ENCODE measurements at regions not wholly inside any gene's neighbourhood (a gene's known extent, or its start where the extent isn't known, plus 50 kb on each side); places are given as distances from the start of the nearest gene placed in this dataset.

DNA sequence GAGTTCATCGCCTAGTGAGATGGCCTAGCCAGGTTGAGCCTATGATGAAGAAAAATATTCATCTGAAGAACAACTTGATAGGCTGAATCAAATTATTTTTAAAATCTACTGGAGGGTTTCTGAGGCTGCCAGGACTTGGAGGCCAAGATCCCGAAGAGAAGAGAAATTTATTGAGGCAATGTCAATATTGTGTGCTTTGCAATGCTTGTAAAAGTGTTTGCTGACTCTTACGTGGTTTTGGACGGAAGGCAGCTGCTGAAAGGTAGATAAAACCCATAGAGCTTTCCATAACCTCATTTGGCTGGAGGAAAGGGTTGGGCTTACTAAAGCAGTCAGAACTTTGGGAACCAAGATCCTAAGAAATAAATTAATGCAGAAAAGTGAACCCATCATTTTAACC, 361.0 kb upstream of the IL12A start:
- Histone ChIP-seq H3K4me1 (no peaks in the 10 kb centered on the region), H3K4me3 (no peak overlapping the region), H3K27ac (no peak overlapping the region), H3K36me3 (no peaks in the 10 kb centered on the region), H3K27me3 (no peaks in the 10 kb centered on the region), H3K9me3 (no peaks in the 10 kb centered on the region)
- TF ChIP-seq, protein P1, sequence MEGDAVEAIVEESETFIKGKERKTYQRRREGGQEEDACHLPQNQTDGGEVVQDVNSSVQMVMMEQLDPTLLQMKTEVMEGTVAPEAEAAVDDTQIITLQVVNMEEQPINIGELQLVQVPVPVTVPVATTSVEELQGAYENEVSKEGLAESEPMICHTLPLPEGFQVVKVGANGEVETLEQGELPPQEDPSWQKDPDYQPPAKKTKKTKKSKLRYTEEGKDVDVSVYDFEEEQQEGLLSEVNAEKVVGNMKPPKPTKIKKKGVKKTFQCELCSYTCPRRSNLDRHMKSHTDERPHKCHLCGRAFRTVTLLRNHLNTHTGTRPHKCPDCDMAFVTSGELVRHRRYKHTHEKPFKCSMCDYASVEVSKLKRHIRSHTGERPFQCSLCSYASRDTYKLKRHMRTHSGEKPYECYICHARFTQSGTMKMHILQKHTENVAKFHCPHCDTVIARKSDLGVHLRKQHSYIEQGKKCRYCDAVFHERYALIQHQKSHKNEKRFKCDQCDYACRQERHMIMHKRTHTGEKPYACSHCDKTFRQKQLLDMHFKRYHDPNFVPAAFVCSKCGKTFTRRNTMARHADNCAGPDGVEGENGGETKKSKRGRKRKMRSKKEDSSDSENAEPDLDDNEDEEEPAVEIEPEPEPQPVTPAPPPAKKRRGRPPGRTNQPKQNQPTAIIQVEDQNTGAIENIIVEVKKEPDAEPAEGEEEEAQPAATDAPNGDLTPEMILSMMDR (IDR thresholded peaks at IDR 0.05): no peak
- 52 to 60% methylated on average over 4 of the region's 4 CpGs for WGBS, 2 donors
- no peak for DNase-seq
- intact Hi-C loops (cut with DNase I): loop anchor here in 3 of 10 donors (10.0 kb wide), 1 partner anchor 107 kb away; no protein-coding TSS in a partner anchor
- ATAC-seq: no peak

DNA sequence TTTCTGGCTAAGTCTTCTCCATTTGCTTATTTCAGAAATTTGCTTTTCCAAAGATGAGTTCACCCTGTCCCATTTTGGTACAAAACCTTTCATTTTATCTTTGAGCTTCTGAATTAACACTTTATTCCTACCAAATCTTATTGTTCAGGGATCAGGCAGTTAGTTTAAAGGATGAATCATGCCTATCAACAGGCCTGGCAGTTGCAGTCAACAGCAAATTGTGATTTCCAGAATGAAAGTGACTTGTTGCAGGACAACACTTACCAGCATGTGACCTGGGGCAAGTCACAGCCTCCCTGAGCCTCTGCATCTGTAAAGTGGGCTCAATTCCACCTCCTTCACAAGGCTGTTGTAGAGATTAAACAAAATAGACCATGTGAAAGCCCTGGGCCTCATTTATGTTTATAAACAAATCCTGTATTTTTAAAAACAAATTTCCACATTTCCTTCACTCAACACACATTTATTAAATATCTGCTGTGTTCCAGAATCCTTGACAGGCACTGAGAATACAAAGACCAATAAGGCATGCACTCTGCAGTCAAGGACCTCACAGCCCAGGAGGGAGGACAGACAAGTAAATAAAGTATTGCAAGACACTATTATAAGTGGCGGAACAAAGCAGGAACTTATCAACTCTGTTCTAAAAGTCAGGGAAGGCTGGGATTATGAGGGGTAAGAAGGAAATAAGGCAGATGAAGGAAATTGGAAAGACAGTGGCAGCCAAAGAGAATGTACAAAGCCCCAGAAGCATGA, 359.1 kb upstream of the IL12A start:
- Histone ChIP-seq H3K4me1 (no peaks in the 10 kb centered on the region), H3K4me3 (no peak overlapping the region), H3K27ac (no peak overlapping the region), H3K9me3 (no peaks in the 10 kb centered on the region), H3K36me3 (no peaks in the 10 kb centered on the region), H3K27me3 (no peaks in the 10 kb centered on the region)
- DNase-seq: no peak
- no peak for ATAC-seq
- 87 to 93% methylated on average over 1 of the region's 1 CpG for WGBS, 2 donors
- TF ChIP-seq, protein P1 (IDR thresholded peaks at IDR 0.05): no peak
- intact Hi-C loops (cut with DNase I): loop anchor here in 3 of 10 donors (10.0 kb wide), 1 partner anchor 105 kb away; no protein-coding TSS in a partner anchor

DNA sequence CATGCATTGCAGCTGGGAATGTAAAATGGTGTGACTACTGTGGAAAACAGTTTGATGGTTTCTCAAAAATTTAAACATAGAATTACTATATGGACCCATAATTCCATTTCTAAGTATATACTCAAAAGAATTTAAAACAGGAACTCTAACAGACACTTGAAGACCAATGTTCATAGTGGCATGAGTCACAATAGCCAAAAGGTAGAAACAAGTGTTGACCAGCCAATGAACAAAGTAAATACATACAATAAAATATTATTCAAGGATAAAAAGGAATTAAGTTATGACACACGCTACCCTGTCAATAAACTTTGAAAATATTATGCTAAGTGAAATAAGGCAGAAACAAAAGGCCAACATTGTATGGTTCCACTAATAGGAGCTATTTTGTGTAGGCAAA, 357.4 kb upstream of the IL12A start:
- no peak for DNase-seq
- H3K4me3 ChIP-seq: no peak overlapping the region
- no peaks in the 10 kb centered on the region for H3K9me3 ChIP-seq
- no peak for ATAC-seq
- no peak overlapping the region for H3K27ac ChIP-seq
- 95 to 96% methylated on average over 1 of the region's 1 CpG for whole genome bisulfite sequencing, 2 donors
- TF ChIP-seq, protein P1 (IDR thresholded peaks at IDR 0.05): no peak
- no peaks in the 10 kb centered on the region for H3K36me3 ChIP-seq
- intact Hi-C loops (cut with DNase I): no loop called here
- no peaks in the 10 kb centered on the region for H3K4me1 ChIP-seq
- no peaks in the 10 kb centered on the region for H3K27me3 ChIP-seq

DNA sequence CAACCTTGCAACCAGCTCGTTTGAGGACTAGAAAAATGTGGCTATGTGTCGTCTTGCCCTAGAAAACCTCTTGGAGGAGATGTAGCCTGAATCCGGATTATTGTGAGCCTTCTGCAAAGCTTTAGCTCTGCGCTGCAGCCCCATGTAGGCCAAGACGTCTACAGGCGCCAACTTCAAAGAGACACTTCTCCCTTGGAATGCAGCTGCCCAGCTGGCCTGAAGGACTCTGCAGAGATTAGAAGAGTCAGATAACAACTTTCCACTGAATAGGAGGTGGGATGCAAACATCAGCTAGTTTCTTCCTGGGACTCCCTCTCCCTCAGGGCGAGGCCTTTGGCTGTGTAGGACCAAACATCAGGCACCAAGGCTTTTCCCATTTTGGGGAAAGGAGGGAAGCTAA, 356.5 kb upstream of the IL12A start:
- intact Hi-C loops (cut with DNase I): no loop called here
- H3K4me3 ChIP-seq: no peak overlapping the region
- TF ChIP-seq, protein P1 (IDR thresholded peaks at IDR 0.05): no peak
- H3K27me3 ChIP-seq: no peaks in the 10 kb centered on the region
- no peaks in the 10 kb centered on the region for H3K4me1 ChIP-seq
- 77 to 84% methylated on average over 7 of the region's 7 CpGs for WGBS, 2 donors
- H3K9me3 ChIP-seq: no peaks in the 10 kb centered on the region
- ATAC-seq (no peak), DNase-seq (no peak)
- no peaks in the 10 kb centered on the region for H3K36me3 ChIP-seq
- no peak overlapping the region for H3K27ac ChIP-seq
